GM23248 (cell line): ENCODE measurements at regions not wholly inside any gene's neighbourhood (a gene's known extent, or its start where the extent isn't known, plus 50 kb on each side); places are given as distances from the start of the nearest gene placed in this dataset.

Source experiments
- DNase-seq: peaks from one replicate; pipeline ENCODE4 v3.0.0-alpha.2; 2015
- H2AFZ ChIP-seq: fragments of 200-600 bp; sonication (generic); 2 replicates; pipeline ENCODE4 v1.6.1; 2016; ENCODE audit warnings: antibody characterized with exemption
- H3F3A ChIP-seq: fragments of 200-600 bp; sonication (generic); 2 replicates; pipeline ENCODE4 v1.6.1; 2016; ENCODE audit warnings: mild to moderate bottlenecking, antibody characterized with exemption, mixed run types; ENCODE audit not compliant: insufficient read depth
- H3K27ac ChIP-seq: fragments of 200-600 bp; sonication (generic); 2 replicates; pipeline ENCODE4 v1.5.1; 2016; ENCODE audit warnings: mild to moderate bottlenecking
- H3K27me3 ChIP-seq: fragments of 200-600 bp; sonication (generic); replicated peaks from 2 replicates; pipeline ENCODE4 v1.6.1; 2016; ENCODE audit warnings: mild to moderate bottlenecking; ENCODE audit not compliant: insufficient read depth
- H3K36me3 ChIP-seq: fragments of 200-600 bp; sonication (generic); 2 replicates; pipeline ENCODE4 v1.6.1; 2016; ENCODE audit warnings: low read depth, mild to moderate bottlenecking
- H3K4me1 ChIP-seq: fragments of 200-600 bp; sonication (generic); 2 replicates; pipeline ENCODE4 v1.6.1; 2016; ENCODE audit warnings: mild to moderate bottlenecking; ENCODE audit not compliant: insufficient read depth
- H3K4me2 ChIP-seq: fragments of 200-600 bp; sonication (generic); one replicate; pipeline ENCODE4 v1.6.1; 2016; ENCODE audit warnings: mild to moderate bottlenecking; ENCODE audit not compliant: unreplicated experiment
- H3K4me3 ChIP-seq: fragments of 200-600 bp; sonication (generic); 2 replicates; pipeline ENCODE4 v1.5.1; 2016; ENCODE audit warnings: mild to moderate bottlenecking
- H3K79me2 ChIP-seq: fragments of 200-600 bp; sonication (generic); 2 replicates; pipeline ENCODE4 v1.6.1; 2016; ENCODE audit warnings: mild to moderate bottlenecking; ENCODE audit not compliant: insufficient read depth
- H3K9ac ChIP-seq: fragments of 200-600 bp; sonication (generic); 2 replicates; pipeline ENCODE4 v1.6.1; 2016; ENCODE audit warnings: mild to moderate bottlenecking
- H3K9me2 ChIP-seq: fragments of 200-600 bp; sonication (generic); 2 replicates; pipeline ENCODE4 v1.6.1; 2016; ENCODE audit warnings: mixed run types, mild to moderate bottlenecking, moderate library complexity; ENCODE audit not compliant: insufficient read depth
- H3K9me3 ChIP-seq: fragments of 200-600 bp; sonication (generic); one replicate; pipeline ENCODE4 v1.6.1; 2017; ENCODE audit warnings: low read depth
- H4K20me1 ChIP-seq: fragments of 200-600 bp; sonication (generic); 2 replicates; pipeline ENCODE4 v1.6.0; 2016; ENCODE audit not compliant: insufficient read depth
- EZH2 ChIP-seq: fragments of 200-600 bp; sonication (generic); IDR thresholded peaks from 2 replicates; pipeline ENCODE4 v1.6.1; 2018; ENCODE audit warnings: antibody characterized with exemption, mild to moderate bottlenecking; ENCODE audit not compliant: insufficient read depth, poor library complexity, severe bottlenecking
- EZH2phosphoT487 ChIP-seq: fragments of 200-600 bp; sonication (generic); IDR thresholded peaks from 2 replicates; pipeline ENCODE4 v1.6.1; 2018; ENCODE audit warnings: antibody characterized with exemption, moderate library complexity, mild to moderate bottlenecking, low read depth; ENCODE audit not compliant: insufficient read depth
- WGBS, 2 experiments: methylation state at CpG; one replicate each; pipeline ENCODE4 v1.1.6; 2015 to 2017; ENCODE audit warnings: low lambda C conversion rate in 2 of 2, low coverage in 1 of 2; ENCODE audit errors: missing lambda C conversion rate in 2 of 2; 5-methylcytosine and 5-hydroxymethylcytosine counted together
- in situ Hi-C: fragments of 300-500 bp; cut with MboI; formaldehyde crosslinking; loops from 2 replicates; pipeline ENCODE4 v1.15.0; 2020

DNA sequence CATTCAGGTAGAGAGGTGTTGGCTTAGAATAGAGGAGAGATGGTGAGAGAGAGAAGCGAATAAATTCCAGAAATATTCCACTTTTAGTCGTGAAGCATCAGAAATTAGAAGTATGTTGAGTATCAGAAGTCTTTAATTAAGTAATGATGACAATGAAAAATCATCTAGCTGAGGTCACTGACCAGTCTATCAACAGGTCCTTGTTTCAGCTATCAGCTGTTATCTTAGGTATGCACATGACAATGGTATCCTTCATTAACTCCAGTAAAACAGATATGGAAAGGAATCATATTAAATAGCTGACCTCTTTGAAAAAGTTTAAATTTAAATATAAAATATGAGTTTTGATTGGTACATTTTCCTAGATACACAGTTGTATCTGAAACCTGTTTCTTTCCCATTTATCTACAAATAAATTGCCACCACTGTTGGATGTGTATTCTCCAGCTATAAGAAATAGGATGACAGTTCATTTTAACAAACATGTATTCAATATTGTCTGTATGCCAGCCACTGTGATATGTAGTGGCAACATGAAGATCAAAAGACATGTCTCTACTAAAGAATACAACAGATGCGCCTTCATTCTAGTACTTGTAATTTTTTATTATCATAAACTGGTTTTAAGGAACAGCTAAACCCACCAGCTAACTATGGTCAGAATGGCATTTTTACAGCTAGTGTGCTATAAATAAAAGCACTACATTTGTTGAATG, 424.2 kb upstream of the DCN start:
- WGBS, 2 experiments, result 65 to 72% methylated on average over 3 of the region's 3 CpGs
- Histone ChIP-seq H3K79me2 (no peaks in the 10 kb centered on the region), H2AFZ (no peak overlapping the region), H3K9me2 (no peaks in the 10 kb centered on the region), H3K9ac (no peak overlapping the region), H3K4me1 (no peaks in the 10 kb centered on the region), H3K4me3 (no peak overlapping the region), H3F3A (no peaks in the 10 kb centered on the region), H3K4me2 (no peak overlapping the region), H3K27me3 (no peaks in the 10 kb centered on the region), H3K9me3 (no peaks in the 10 kb centered on the region), H3K27ac (no peak overlapping the region), H4K20me1 (no peaks in the 10 kb centered on the region), H3K36me3 (no peaks in the 10 kb centered on the region)
- DNase-seq, result no peak
- in situ Hi-C loops, result no loop called here
- TF ChIP-seq EZH2 (no peak), EZH2phosphoT487 (no peak)

- TF ChIP-seq EZH2 (no peak), EZH2phosphoT487 (no peak)
- Histone ChIP-seq H3K9me2 (peaks cover 3% of the 10 kb centered on the region; the same call in 1 of the 2 replicates), H3K4me2 (no peak overlapping the region), H3K27me3 (no peaks in the 10 kb centered on the region), H3K4me1 (no peaks in the 10 kb centered on the region), H3K27ac (no peak overlapping the region), H3F3A (no peaks in the 10 kb centered on the region), H4K20me1 (no peaks in the 10 kb centered on the region), H3K4me3 (no peak overlapping the region), H3K9ac (no peak overlapping the region), H3K9me3 (no peaks in the 10 kb centered on the region), H2AFZ (no peak overlapping the region), H3K36me3 (no peaks in the 10 kb centered on the region), H3K79me2 (no peaks in the 10 kb centered on the region)
- 71 to 74% methylated on average over 6 of the region's 6 CpGs for WGBS, 2 experiments
- no peak for DNase-seq
- in situ Hi-C loops, result no loop called here
These were observed 422.3 kb upstream of the DCN start for GRCh38 chr12:91604897-91605296.

DNA sequence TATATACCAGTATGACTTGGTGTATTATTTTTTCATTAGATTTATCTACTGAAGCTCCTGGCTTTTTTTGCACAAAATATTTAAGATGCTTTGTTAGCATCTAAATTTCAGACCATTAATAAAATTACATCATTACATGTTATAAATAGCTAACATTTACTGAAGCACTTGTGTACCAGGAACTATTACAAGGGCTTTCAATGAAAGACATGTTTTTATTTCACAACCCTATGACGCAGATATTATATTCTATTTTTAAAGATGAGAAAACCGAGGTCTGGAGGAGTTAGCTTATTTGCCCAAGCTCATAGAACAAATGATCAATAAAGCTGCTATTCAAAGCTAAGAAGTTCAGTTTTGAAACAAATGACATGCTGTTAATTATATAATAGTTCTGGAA, 420.4 kb upstream of the DCN start:
- Histone ChIP-seq H3K79me2 (no peaks in the 10 kb centered on the region), H3K9me2 (peaks cover 3% of the 10 kb centered on the region; the same call in 1 of the 2 replicates), H4K20me1 (no peaks in the 10 kb centered on the region), H3K27me3 (no peaks in the 10 kb centered on the region), H3K27ac (no peak overlapping the region), H3K36me3 (no peaks in the 10 kb centered on the region), H3K4me3 (no peak overlapping the region), H3K9ac (no peak overlapping the region), H3F3A (no peaks in the 10 kb centered on the region), H3K4me2 (no peak overlapping the region), H2AFZ (no peak overlapping the region), H3K4me1 (no peaks in the 10 kb centered on the region), H3K9me3 (no peaks in the 10 kb centered on the region)
- WGBS, 2 experiments, result 16 to 28% methylated on average over 2 of the region's 2 CpGs
- in situ Hi-C loops, result no loop called here
- DNase-seq, result peak; percentile 37
- TF ChIP-seq EZH2phosphoT487 (no peak), EZH2 (no peak)

- H3F3A ChIP-seq, result no peaks in the 10 kb centered on the region
- H4K20me1 ChIP-seq, result no peaks in the 10 kb centered on the region
- H3K9me2 ChIP-seq, result peaks cover 3% of the 10 kb centered on the region; the same call in 1 of the 2 replicates
- no peak for TF ChIP-seq EZH2phosphoT487
- no peak for TF ChIP-seq EZH2
- H3K9me3 ChIP-seq, result no peaks in the 10 kb centered on the region
- H3K27me3 ChIP-seq, result no peaks in the 10 kb centered on the region
- no peak overlapping the region for H2AFZ ChIP-seq
- H3K27ac ChIP-seq, result no peak overlapping the region
- H3K9ac ChIP-seq, result no peak overlapping the region
- H3K4me2 ChIP-seq, result no peak overlapping the region
- 78 to 88% methylated on average over 4 of the region's 4 CpGs for WGBS, 2 experiments
- H3K79me2 ChIP-seq, result no peaks in the 10 kb centered on the region
- in situ Hi-C loops, result no loop called here
- no peak for DNase-seq
- H3K4me3 ChIP-seq, result no peak overlapping the region
- no peaks in the 10 kb centered on the region for H3K4me1 ChIP-seq
- no peaks in the 10 kb centered on the region for H3K36me3 ChIP-seq
These were observed 418.4 kb upstream of the DCN start for GRCh38 chr12:91601054-91601453.

- H3K36me3 ChIP-seq, result no peaks in the 10 kb centered on the region
- in situ Hi-C loops, result loop anchor here (25.0 kb wide), 1 partner anchor 543 kb away; the partner anchor contains the start of gene BTG1
- H3K27ac ChIP-seq, result no peak overlapping the region
- no peaks in the 10 kb centered on the region; the same call in 1 of the 2 replicates for H3K9me2 ChIP-seq
- no peaks in the 10 kb centered on the region for H4K20me1 ChIP-seq
- H3F3A ChIP-seq, result no peaks in the 10 kb centered on the region
- H3K4me3 ChIP-seq, result no peak overlapping the region
- H3K27me3 ChIP-seq, result no peaks in the 10 kb centered on the region
- H3K9me3 ChIP-seq, result no peaks in the 10 kb centered on the region
- H3K9ac ChIP-seq, result no peak overlapping the region
- no peaks in the 10 kb centered on the region for H3K79me2 ChIP-seq
- H3K4me1 ChIP-seq, result no peaks in the 10 kb centered on the region
- TF ChIP-seq EZH2phosphoT487, result no peak
- TF ChIP-seq EZH2, result no peak
- 24 to 33% methylated on average over 1 of the region's 1 CpG for WGBS, 2 experiments
- H3K4me2 ChIP-seq, result no peak overlapping the region
- DNase-seq, result no peak
- H2AFZ ChIP-seq, result no peak overlapping the region
These were observed 412.1 kb upstream of the DCN start for GRCh38 chr12:91594715-91595114.
